ENCODE measurements at regions not wholly inside any gene's neighbourhood (a gene's known extent, or its start where the extent isn't known, plus 50 kb on each side); places are given as distances from the start of the nearest gene placed in this dataset.

DNA sequence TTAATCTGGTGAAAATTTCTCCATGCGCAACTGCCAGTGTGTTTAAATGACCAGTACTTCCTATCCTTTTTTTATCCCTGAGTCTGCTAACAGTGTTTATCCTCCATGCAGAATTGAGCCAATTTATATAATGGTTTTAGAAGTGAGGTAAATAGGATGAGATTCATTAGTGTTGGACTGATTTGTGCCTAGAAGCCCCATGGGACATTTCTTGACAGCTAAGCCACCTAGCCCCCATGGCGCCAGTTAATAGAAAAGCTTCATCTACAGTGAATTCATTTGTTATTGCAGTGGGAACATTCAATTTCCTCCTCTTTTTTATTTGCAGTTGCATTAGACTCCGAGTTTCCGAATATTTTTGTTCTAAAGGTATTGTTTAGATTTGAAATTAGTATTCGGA lies 175.6 kb downstream of the ARL6IP6 start:
- TF ChIP-seq, protein P1, sequence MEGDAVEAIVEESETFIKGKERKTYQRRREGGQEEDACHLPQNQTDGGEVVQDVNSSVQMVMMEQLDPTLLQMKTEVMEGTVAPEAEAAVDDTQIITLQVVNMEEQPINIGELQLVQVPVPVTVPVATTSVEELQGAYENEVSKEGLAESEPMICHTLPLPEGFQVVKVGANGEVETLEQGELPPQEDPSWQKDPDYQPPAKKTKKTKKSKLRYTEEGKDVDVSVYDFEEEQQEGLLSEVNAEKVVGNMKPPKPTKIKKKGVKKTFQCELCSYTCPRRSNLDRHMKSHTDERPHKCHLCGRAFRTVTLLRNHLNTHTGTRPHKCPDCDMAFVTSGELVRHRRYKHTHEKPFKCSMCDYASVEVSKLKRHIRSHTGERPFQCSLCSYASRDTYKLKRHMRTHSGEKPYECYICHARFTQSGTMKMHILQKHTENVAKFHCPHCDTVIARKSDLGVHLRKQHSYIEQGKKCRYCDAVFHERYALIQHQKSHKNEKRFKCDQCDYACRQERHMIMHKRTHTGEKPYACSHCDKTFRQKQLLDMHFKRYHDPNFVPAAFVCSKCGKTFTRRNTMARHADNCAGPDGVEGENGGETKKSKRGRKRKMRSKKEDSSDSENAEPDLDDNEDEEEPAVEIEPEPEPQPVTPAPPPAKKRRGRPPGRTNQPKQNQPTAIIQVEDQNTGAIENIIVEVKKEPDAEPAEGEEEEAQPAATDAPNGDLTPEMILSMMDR (IDR thresholded peaks at IDR 0.05; ENCODE audit: extremely low read depth, missing control alignments) = no peak
- DNase-seq (ENCODE audit: low spot score) = no peak

DNA sequence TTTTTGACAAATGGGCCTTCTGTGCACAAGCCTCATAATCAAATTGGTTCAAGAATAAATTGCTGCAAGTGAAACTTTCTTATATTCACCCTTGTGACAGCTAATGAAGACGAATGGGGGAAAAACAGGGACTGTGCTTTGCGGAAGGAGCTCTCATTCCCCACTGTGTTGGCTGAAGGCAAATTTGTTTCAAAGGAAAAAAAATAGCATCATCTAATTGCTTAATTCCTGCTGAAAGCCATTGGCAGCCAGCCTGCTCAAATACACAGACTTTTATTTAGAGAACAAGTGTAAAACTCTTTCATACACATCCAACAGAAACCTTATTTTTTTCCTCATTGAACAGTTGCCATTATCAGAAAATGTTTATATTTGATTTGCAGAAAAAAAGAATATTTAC lies 172.3 kb downstream of the ARL6IP6 start:
- TF ChIP-seq, protein P1 (IDR thresholded peaks at IDR 0.05; ENCODE audit: extremely low read depth, missing control alignments) = no peak
- no peak for DNase-seq (ENCODE audit: low spot score)

DNA sequence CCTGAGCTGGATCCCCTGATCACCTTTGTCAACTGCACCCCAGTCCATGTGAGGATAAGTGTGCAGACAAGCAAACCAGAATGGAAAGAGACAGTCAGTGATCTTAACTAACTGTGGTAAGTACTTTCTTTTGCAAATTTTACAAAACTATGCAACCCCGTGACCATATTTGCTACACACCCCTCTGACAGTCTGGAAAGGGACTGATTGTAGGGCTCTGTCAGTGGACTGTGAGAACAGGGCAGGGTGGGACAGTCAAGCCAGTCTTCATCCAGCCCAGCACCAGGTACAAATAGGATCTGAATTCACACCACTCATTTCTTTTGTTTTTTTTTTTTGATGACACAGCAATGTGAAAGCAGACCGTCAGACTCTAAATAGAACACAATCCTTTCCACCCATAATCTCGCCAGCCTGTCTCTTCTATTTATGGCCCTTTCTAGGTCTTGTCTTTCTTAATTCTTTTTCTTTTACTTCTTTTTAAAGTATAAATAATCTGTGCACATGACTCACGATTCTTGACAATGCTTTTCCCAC lies 165.6 kb downstream of the ARL6IP6 start:
- TF ChIP-seq, protein P1 (IDR thresholded peaks at IDR 0.05; ENCODE audit: extremely low read depth, missing control alignments) = no peak
- DNase-seq (ENCODE audit: low spot score) = no peak

DNA sequence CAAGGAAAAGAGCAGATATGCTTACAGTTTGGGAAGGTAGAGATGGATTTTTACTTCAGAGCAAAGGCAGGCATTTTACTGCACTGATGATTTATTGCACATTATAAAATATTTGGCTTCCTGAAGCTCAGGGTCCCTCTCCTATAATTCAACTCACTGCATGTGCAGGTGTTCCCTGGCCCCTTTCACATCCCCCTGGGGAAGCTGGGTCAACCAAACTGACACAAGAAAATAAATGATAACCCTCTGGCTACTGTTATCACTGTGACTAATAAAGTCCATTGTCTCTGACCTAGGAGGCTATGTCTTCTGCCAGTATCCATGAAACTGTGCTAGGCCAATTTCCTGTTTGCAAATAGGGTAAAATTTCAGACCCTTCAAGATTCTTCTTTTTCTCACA lies 163.1 kb downstream of the ARL6IP6 start:
- TF ChIP-seq, protein P1 (IDR thresholded peaks at IDR 0.05; ENCODE audit: extremely low read depth, missing control alignments) = no peak
- no peak for DNase-seq (ENCODE audit: low spot score)

DNA sequence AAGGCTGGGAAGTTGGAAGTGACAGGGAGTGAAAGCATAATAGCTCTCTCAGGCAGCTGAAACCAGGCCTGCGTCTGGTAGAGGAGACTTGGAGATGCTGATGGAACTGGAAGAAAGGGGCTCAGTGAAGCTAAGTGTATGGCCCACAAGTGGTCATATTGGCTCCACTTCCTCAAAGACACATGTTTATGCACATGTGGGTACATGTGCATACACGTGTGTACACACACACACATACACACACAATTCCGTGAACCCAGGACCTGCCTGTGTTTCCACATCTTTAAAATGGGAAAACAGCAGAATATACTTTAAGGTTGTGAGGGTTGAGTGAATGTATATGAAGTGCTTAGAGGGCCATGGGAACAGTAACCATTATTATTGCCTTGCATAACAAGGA lies 160.9 kb downstream of the ARL6IP6 start:
- no peak for DNase-seq (ENCODE audit: low spot score)
- TF ChIP-seq, protein P1 (IDR thresholded peaks at IDR 0.05; ENCODE audit: extremely low read depth, missing control alignments) = no peak

DNA sequence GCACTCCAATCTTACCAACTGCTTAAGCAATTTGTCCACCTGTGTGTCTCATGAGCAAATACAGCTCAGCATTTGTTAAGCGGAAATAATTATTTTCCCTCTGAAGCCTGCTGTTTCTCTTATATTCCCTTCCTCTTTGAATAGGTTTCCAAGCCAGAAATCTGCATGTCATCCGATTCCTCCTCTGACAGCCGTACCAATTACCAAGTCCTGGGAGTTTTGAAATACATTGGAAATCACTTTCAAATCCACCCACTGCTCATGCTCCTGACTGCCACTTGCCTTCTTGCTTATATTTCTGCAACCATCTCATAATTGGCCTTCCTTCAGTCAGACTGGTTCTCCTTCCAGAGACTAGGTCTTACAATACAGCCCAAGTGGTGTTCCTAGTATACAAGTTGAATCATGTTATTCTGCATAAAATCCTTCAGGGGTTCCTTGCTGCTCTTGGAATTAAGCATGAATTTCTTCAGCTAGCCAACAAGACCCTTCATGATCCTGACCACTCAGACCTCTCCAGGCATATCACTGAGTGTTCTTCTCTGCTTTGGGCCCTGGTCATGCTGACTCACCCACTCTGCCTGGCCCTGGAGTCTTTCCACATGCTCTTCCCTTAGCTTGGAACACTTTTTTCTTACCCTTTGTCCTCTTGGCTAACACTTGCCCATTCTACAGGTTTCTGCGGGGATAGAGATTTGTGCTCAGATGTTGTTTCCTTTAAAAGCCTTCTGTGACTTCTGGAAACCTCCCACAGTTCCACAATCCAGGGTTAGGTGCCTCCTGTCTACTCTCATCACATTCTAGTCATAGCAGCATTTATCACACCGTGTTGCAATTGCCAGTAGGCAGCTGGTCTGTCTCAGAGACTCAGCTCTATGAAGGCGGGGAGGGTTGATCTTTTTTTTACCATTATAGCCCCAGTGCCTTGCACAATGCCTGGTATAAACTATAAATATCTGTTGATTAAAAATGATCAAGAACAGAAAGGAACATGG lies 157.6 kb downstream of the ARL6IP6 start:
- DNase-seq (ENCODE audit: low spot score) = no peak
- TF ChIP-seq, protein P1 (IDR thresholded peaks at IDR 0.05; ENCODE audit: extremely low read depth, missing control alignments) = no peak

DNA sequence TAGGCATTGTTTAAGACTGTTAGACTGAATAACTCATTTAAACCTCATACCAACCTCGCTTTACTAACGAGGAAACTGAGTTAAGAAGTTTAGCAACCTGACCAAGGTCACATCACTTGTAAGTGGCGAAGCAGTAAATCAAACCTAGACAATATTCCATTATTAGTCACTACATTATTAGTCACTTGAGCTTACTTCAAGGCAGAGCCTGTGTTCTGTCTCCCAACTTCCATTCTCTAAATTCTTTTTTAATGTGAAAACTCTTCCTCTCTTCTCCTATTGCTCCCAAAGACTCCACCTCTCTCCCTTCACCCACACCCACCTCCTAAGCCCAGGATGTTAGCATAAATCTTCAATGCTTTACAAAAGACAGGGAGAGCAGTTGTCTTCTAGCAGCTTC lies 156.5 kb downstream of the ARL6IP6 start:
- no peak for DNase-seq (ENCODE audit: low spot score)
- TF ChIP-seq, protein P1 (IDR thresholded peaks at IDR 0.05; ENCODE audit: extremely low read depth, missing control alignments) = no peak
